Fibroblast of pulmonary artery (primary cell): ENCODE measurements at regions not wholly inside any gene's neighbourhood (a gene's known extent, or its start where the extent isn't known, plus 50 kb on each side); places are given as distances from the start of the nearest gene placed in this dataset.

Experiments used
- DNase-seq: peaks from one replicate; pipeline ENCODE4 v3.0.0-alpha.2; 2010; ENCODE audit warnings: low read depth
- H3K4me3 ChIP-seq: replicated peaks from 2 replicates; pipeline ENCODE4 v1.5.1; 2011; ENCODE audit warnings: low read depth, mild to moderate bottlenecking, control low read depth, low read length, moderate library complexity
- TF ChIP-seq, protein P1 (sequence below): IDR thresholded peaks from 2 replicates; pipeline ENCODE4 v1.5.1; 2011; ENCODE audit warnings: mild to moderate bottlenecking, control low read depth, low read length, inconsistent platforms; ENCODE audit errors: missing control alignments

DNA sequence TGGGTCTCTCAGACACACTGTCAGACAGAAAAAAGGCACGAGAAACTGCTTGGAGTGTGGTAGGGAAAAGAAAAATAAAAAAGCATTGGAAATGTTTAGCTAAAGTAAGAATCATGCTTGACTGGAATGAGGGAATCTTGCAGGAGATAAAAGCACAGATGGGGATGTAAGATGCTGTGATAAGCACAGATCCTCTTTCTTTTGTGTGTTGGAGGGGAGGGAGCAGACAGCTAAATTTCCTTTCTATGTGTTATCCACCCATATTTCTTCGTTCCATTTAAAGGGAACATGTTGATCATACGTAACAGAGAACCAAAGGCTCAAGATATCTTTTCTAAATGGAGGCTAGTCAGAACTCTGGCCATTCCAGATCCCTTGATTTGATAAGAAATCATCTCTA is 614.0 kb upstream of the LCORL start:
- DNase-seq = no peak
- TF ChIP-seq, protein P1, sequence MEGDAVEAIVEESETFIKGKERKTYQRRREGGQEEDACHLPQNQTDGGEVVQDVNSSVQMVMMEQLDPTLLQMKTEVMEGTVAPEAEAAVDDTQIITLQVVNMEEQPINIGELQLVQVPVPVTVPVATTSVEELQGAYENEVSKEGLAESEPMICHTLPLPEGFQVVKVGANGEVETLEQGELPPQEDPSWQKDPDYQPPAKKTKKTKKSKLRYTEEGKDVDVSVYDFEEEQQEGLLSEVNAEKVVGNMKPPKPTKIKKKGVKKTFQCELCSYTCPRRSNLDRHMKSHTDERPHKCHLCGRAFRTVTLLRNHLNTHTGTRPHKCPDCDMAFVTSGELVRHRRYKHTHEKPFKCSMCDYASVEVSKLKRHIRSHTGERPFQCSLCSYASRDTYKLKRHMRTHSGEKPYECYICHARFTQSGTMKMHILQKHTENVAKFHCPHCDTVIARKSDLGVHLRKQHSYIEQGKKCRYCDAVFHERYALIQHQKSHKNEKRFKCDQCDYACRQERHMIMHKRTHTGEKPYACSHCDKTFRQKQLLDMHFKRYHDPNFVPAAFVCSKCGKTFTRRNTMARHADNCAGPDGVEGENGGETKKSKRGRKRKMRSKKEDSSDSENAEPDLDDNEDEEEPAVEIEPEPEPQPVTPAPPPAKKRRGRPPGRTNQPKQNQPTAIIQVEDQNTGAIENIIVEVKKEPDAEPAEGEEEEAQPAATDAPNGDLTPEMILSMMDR = no peak
- H3K4me3 ChIP-seq = no peak overlapping the region

DNA sequence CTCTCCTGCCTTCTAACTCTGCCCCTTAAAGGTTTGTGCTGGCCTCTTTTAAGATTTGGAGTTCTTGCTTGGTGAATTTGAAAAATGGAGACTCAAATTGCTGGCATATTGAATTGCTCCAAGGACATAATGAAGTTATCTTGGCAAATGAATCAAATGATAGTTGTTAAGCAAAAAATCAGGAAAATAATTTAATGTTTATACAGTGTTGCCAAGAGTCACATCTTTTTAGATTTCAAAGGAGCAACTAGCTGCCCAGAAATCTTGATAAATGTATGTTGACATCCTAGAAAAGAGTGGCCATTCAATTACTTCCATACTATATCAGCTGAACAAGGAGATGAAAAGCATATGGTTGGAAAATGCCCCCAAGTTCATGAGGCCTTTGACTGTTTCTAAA is 610.0 kb upstream of the LCORL start:
- DNase-seq = no peak
- H3K4me3 ChIP-seq = no peak overlapping the region
- TF ChIP-seq, protein P1 = no peak

- TF ChIP-seq, protein P1 = no peak
- DNase-seq = no peak
These were observed 608.9 kb upstream of the LCORL start for GRCh38 chr4:18630218-18631110.

GRCh38 chr4:18627447-18628005 is 606.0 kb upstream of the LCORL start:
- TF ChIP-seq, protein P1 = no peak
- no peak overlapping the region for H3K4me3 ChIP-seq
- no peak for DNase-seq

More at GRCh38 chr4:18630218-18631110, 608.9 kb upstream of the LCORL start:
- H3K4me3 ChIP-seq = no peak overlapping the region

DNA sequence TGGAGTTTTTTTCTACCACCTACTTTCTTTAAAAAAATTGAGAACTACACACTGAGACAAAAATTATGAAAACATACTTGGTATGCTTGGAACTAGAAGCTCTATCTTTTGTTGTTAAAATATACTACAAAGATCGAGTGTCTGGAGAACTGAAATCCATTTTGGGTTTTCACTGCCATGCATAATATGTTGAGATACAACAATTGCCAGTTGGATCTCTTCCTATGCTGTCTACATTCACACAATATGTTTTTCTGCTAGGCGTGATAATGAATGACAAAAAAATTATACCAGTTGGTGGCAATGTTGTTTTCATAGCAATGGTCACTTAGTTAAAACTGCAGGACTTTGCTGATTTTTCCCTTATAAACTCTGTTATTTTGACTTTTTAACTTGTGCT is 605.4 kb upstream of the LCORL start:
- TF ChIP-seq, protein P1 = no peak
- DNase-seq = no peak
- H3K4me3 ChIP-seq = no peak overlapping the region

- TF ChIP-seq, protein P1 = no peak
- no peak overlapping the region for H3K4me3 ChIP-seq
- no peak for DNase-seq
These were observed 604.8 kb upstream of the LCORL start for GRCh38 chr4:18626366-18626765.
